ENCODE measurements at regions not wholly inside any gene's neighbourhood (a gene's known extent, or its start where the extent isn't known, plus 50 kb on each side); places are given as distances from the start of the nearest gene placed in this dataset.

- TF ChIP-seq EZH2 (IDR thresholded peaks at IDR 0.05; ENCODE audit: low read depth, unreplicated experiment) (no peak), POLR2AphosphoS5 (IDR thresholded peaks at IDR 0.05; ENCODE audit: low read depth) (no peak)
- TF ChIP-seq, protein P1, sequence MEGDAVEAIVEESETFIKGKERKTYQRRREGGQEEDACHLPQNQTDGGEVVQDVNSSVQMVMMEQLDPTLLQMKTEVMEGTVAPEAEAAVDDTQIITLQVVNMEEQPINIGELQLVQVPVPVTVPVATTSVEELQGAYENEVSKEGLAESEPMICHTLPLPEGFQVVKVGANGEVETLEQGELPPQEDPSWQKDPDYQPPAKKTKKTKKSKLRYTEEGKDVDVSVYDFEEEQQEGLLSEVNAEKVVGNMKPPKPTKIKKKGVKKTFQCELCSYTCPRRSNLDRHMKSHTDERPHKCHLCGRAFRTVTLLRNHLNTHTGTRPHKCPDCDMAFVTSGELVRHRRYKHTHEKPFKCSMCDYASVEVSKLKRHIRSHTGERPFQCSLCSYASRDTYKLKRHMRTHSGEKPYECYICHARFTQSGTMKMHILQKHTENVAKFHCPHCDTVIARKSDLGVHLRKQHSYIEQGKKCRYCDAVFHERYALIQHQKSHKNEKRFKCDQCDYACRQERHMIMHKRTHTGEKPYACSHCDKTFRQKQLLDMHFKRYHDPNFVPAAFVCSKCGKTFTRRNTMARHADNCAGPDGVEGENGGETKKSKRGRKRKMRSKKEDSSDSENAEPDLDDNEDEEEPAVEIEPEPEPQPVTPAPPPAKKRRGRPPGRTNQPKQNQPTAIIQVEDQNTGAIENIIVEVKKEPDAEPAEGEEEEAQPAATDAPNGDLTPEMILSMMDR (conservative IDR thresholded peaks at IDR 0.05; ENCODE audit: low read depth in 2 of 2) = no peak
Measured at GRCh38 chr1:228836427-228836826, 101.1 kb downstream of the RHOU start.

Data from GM23338 (cell line).